Fibroblast of pulmonary artery (primary cell): ENCODE measurements at regions not wholly inside any gene's neighbourhood (a gene's known extent, or its start where the extent isn't known, plus 50 kb on each side); places are given as distances from the start of the nearest gene placed in this dataset.

Source experiments
- DNase-seq: peaks from one replicate; pipeline ENCODE4 v3.0.0-alpha.2; 2010; ENCODE audit warnings: low read depth
- H3K4me3 ChIP-seq: replicated peaks from 2 replicates; pipeline ENCODE4 v1.5.1; 2011; ENCODE audit warnings: low read depth, mild to moderate bottlenecking, control low read depth, low read length, moderate library complexity
- CTCF ChIP-seq: IDR thresholded peaks from 2 replicates; pipeline ENCODE4 v1.5.1; 2011; ENCODE audit warnings: mild to moderate bottlenecking, control low read depth, low read length, inconsistent platforms; ENCODE audit errors: missing control alignments

GRCh38 chr2:191526953-191527556 is 150.9 kb upstream of the NABP1 start:
- DNase-seq = no peak
- no peak for TF ChIP-seq CTCF
- no peak overlapping the region for H3K4me3 ChIP-seq

GRCh38 chr2:191530618-191531017 is 147.3 kb upstream of the NABP1 start:
- no peak for DNase-seq
- TF ChIP-seq CTCF = no peak
- H3K4me3 ChIP-seq = no peak overlapping the region

- no peak overlapping the region for H3K4me3 ChIP-seq
- TF ChIP-seq CTCF = no peak
- DNase-seq = peak; percentile 35
Measured at GRCh38 chr2:191533693-191534180, 144.2 kb upstream of the NABP1 start.

GRCh38 chr2:191537921-191538320 is 140.0 kb upstream of the NABP1 start:
- H3K4me3 ChIP-seq = no peak overlapping the region
- TF ChIP-seq CTCF = no peak
- DNase-seq = no peak

- no peak for TF ChIP-seq CTCF
- no peak for DNase-seq
- no peak overlapping the region for H3K4me3 ChIP-seq
Measured at GRCh38 chr2:191538334-191538903, 139.5 kb upstream of the NABP1 start.

GRCh38 chr2:191539068-191539467 is 138.9 kb upstream of the NABP1 start:
- TF ChIP-seq CTCF = peak; percentile 72
- H3K4me3 ChIP-seq = no peak overlapping the region
- DNase-seq = peak; percentile 56

- no peak for TF ChIP-seq CTCF
Measured at GRCh38 chr2:191540681-191541080, 137.3 kb upstream of the NABP1 start.

More at GRCh38 chr2:191540681-191541080, 137.3 kb upstream of the NABP1 start:
- no peak for DNase-seq
- H3K4me3 ChIP-seq = no peak overlapping the region
